ENCODE measurements at regions not wholly inside any gene's neighbourhood (a gene's known extent, or its start where the extent isn't known, plus 50 kb on each side); places are given as distances from the start of the nearest gene placed in this dataset.

DNA sequence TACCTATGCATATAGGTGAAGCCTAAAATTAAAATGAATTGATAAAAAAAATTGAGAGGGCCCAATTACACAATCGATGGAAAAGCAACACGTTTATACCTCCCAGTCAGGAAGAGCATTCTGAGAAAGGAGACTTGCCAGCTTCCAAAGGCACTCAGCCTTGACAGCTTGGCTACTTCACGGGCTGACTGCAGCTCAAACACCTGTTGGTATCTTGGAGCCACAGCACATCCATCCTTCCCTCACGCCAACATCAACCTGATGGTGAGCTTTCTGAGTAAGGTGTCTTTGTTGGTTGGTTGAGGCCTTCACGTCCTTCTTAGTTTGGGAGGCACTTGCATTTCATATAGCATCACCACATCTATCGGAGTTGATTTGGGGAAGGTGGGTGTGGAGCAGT, 598.9 kb upstream of the DIPK2B start:
- H3K27ac Mint-ChIP-seq: no peak overlapping the region
- H3K4me3 ChIP-seq (replicated peaks in 1 of 3; ENCODE audit: low read depth in 2 of 3, low read length in 3 of 3): no peak overlapping the region

GRCh38 chrX:45795546-45795945, 594.9 kb upstream of the DIPK2B start:
- peaks cover 0 to 58% of the 10 kb centered on the region in 2 donors for H3K27me3 ChIP-seq (ENCODE audit: control insufficient read depth in 2 of 2, insufficient read depth in 2 of 2, low read length in 2 of 2)
- peaks cover under 1 to 10% of the 10 kb centered on the region in 2 donors for H3K4me1 ChIP-seq (ENCODE audit: control insufficient read depth in 1 of 2, insufficient read depth in 2 of 2, low read length in 2 of 2)
- H4K20me1 ChIP-seq (ENCODE audit: insufficient read depth, low read length): no peaks in the 10 kb centered on the region
- H3K4me3 ChIP-seq (replicated peaks in 1 of 3; ENCODE audit: low read depth in 2 of 3, low read length in 3 of 3): no peak overlapping the region
- no peak overlapping the region for H3K4me2 ChIP-seq (replicated peaks; ENCODE audit: extremely low read depth, low read length, poor library complexity, severe bottlenecking)
- no peak overlapping the region for H2AFZ ChIP-seq (ENCODE audit: insufficient read depth, low read depth, low read length, poor library complexity, severe bottlenecking)
- peaks cover 0 to 67% (median 0%) of the 10 kb centered on the region in 3 donors for H3K27me3 Mint-ChIP-seq (ENCODE audit: low read depth in 3 of 3)
- TF ChIP-seq, protein P1, sequence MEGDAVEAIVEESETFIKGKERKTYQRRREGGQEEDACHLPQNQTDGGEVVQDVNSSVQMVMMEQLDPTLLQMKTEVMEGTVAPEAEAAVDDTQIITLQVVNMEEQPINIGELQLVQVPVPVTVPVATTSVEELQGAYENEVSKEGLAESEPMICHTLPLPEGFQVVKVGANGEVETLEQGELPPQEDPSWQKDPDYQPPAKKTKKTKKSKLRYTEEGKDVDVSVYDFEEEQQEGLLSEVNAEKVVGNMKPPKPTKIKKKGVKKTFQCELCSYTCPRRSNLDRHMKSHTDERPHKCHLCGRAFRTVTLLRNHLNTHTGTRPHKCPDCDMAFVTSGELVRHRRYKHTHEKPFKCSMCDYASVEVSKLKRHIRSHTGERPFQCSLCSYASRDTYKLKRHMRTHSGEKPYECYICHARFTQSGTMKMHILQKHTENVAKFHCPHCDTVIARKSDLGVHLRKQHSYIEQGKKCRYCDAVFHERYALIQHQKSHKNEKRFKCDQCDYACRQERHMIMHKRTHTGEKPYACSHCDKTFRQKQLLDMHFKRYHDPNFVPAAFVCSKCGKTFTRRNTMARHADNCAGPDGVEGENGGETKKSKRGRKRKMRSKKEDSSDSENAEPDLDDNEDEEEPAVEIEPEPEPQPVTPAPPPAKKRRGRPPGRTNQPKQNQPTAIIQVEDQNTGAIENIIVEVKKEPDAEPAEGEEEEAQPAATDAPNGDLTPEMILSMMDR (IDR thresholded peaks at IDR 0.05): no peak
- H3K27ac Mint-ChIP-seq: no peak overlapping the region
- no peak overlapping the region for H3K4me3 Mint-ChIP-seq
- H3K4me1 Mint-ChIP-seq: peaks cover 11% of the 10 kb centered on the region
- no peaks in the 10 kb centered on the region for H3K79me2 ChIP-seq (ENCODE audit: insufficient read depth, low read length)
- no peaks in the 10 kb centered on the region for H3K36me3 ChIP-seq (replicated peaks in 1 of 2; ENCODE audit: control insufficient read depth in 1 of 2, insufficient read depth in 2 of 2, low read length in 2 of 2)
- no peak for DNase-seq
- intact Hi-C loops (cut with micrococcal nuclease): no loop called here
- H3K36me3 Mint-ChIP-seq: peaks cover 0 to 1% of the 10 kb centered on the region in 2 donors
- H3K9me3 ChIP-seq (replicated peaks in 1 of 2; ENCODE audit: control insufficient read depth in 1 of 2, insufficient read depth in 1 of 2, low read length in 2 of 2): no peaks in the 10 kb centered on the region
- peaks cover 0 to 6% (median 2%) of the 10 kb centered on the region in 7 donors for H3K9me3 Mint-ChIP-seq
- no peak overlapping the region for H3K9ac ChIP-seq (ENCODE audit: insufficient read depth, low read length, poor library complexity, severe bottlenecking)
- no peak overlapping the region for H3K27ac ChIP-seq (ENCODE audit: low read depth in 1 of 2, low read length in 2 of 2)

More for the DNA sequence above, 598.9 kb upstream of the DIPK2B start:
- peaks cover 0 to 1% (median 0%) of the 10 kb centered on the region in 7 donors for H3K9me3 Mint-ChIP-seq
- Histone ChIP-seq H3K4me1 (ENCODE audit: control insufficient read depth in 1 of 2, insufficient read depth in 2 of 2, low read length in 2 of 2) (peaks cover 20 to 33% of the 10 kb centered on the region in 2 donors), H3K4me2 (replicated peaks; ENCODE audit: extremely low read depth, low read length, poor library complexity, severe bottlenecking) (no peak overlapping the region), H3K27me3 (ENCODE audit: control insufficient read depth in 2 of 2, insufficient read depth in 2 of 2, low read length in 2 of 2) (peaks cover 0 to 37% of the 10 kb centered on the region in 2 donors), H3K79me2 (ENCODE audit: insufficient read depth, low read length) (no peaks in the 10 kb centered on the region), H2AFZ (ENCODE audit: insufficient read depth, low read depth, low read length, poor library complexity, severe bottlenecking) (no peak overlapping the region), H3K9me3 (replicated peaks in 1 of 2; ENCODE audit: control insufficient read depth in 1 of 2, insufficient read depth in 1 of 2, low read length in 2 of 2) (no peaks in the 10 kb centered on the region), H3K36me3 (replicated peaks in 1 of 2; ENCODE audit: control insufficient read depth in 1 of 2, insufficient read depth in 2 of 2, low read length in 2 of 2) (no peaks in the 10 kb centered on the region), H3K9ac (ENCODE audit: insufficient read depth, low read length, poor library complexity, severe bottlenecking) (no peak overlapping the region), H4K20me1 (ENCODE audit: insufficient read depth, low read length) (no peaks in the 10 kb centered on the region), H3K27ac (ENCODE audit: low read depth in 1 of 2, low read length in 2 of 2) (no peak overlapping the region)
- H3K36me3 Mint-ChIP-seq: peaks cover 0 to 1% of the 10 kb centered on the region in 2 donors
- H3K27me3 Mint-ChIP-seq (ENCODE audit: low read depth in 3 of 3): peaks cover 0 to 52% (median 0%) of the 10 kb centered on the region in 3 donors
- WGBS (ENCODE audit: insufficient coverage): no CpG with 5 or more reads among the region's 6 CpGs
- H3K4me1 Mint-ChIP-seq: peaks cover 22% of the 10 kb centered on the region
- TF ChIP-seq, protein P1 (IDR thresholded peaks at IDR 0.05): no peak
- no peak overlapping the region for H3K4me3 Mint-ChIP-seq
- no peak for DNase-seq
- intact Hi-C loops (cut with micrococcal nuclease): no loop called here
